Mammary epithelial cell (primary cell): ENCODE measurements at regions not wholly inside any gene's neighbourhood (a gene's known extent, or its start where the extent isn't known, plus 50 kb on each side); places are given as distances from the start of the nearest gene placed in this dataset.

Source experiments
- EZH2 ChIP-seq: IDR thresholded peaks from 2 replicates; pipeline ENCODE4 v1.6.1; 2012; ENCODE audit warnings: low read length, inconsistent platforms, borderline replicate concordance
- TF ChIP-seq, protein P1 (sequence below), 2 donors: IDR thresholded peaks in 1 of 2; conservative IDR thresholded peaks in 1 of 2; 2 replicates each; pipeline ENCODE4 v1.5.1; 2011 to 2012; ENCODE audit warnings: inconsistent platforms in 2 of 2, low read length in 2 of 2, mild to moderate bottlenecking in 2 of 2, control low read depth in 1 of 2, low read depth in 1 of 2; ENCODE audit not compliant: insufficient read depth in 1 of 2; ENCODE audit errors: extremely low read depth in 1 of 2

GRCh38 chr13:55497486-55497885 lies 1643.2 kb upstream of the PRR20A start:
- TF ChIP-seq, protein P1, sequence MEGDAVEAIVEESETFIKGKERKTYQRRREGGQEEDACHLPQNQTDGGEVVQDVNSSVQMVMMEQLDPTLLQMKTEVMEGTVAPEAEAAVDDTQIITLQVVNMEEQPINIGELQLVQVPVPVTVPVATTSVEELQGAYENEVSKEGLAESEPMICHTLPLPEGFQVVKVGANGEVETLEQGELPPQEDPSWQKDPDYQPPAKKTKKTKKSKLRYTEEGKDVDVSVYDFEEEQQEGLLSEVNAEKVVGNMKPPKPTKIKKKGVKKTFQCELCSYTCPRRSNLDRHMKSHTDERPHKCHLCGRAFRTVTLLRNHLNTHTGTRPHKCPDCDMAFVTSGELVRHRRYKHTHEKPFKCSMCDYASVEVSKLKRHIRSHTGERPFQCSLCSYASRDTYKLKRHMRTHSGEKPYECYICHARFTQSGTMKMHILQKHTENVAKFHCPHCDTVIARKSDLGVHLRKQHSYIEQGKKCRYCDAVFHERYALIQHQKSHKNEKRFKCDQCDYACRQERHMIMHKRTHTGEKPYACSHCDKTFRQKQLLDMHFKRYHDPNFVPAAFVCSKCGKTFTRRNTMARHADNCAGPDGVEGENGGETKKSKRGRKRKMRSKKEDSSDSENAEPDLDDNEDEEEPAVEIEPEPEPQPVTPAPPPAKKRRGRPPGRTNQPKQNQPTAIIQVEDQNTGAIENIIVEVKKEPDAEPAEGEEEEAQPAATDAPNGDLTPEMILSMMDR (conservative IDR thresholded peaks at IDR 0.05 in 1 of 2, IDR thresholded peaks at IDR 0.05 in 1 of 2; ENCODE audit: extremely low read depth in 1 of 2, insufficient read depth in 1 of 2, low read depth in 1 of 2, low read length in 2 of 2): no peak
- TF ChIP-seq EZH2: no peak
